AG04450 (cell line): ENCODE measurements at regions not wholly inside any gene's neighbourhood (a gene's known extent, or its start where the extent isn't known, plus 50 kb on each side); places are given as distances from the start of the nearest gene placed in this dataset.

Source experiments
- CTCF ChIA-PET: fragments of 300-600, 350-600 bp; formaldehyde crosslinking; extraction: SDS; loops from one replicate; lab custom pipeline; 2022; ENCODE audit warnings: antibody characterized with exemption, inconsistent platforms; lab: Charles Lee
- POLR2A ChIA-PET: fragments of 350-600 bp; formaldehyde crosslinking; extraction: SDS; loops from one replicate; lab custom pipeline; 2021; ENCODE audit warnings: antibody characterized with exemption, inconsistent platforms; lab: Yijun Ruan, JAX
- DNase-seq: peaks from one replicate; pipeline ENCODE4 v3.0.0-alpha.2; 2011; ENCODE audit warnings: low read depth, low spot score
- H3K27ac ChIP-seq: one replicate; pipeline ENCODE4 v1.5.1; 2012; ENCODE audit warnings: low read depth, low read length, control low read depth
- H3K27me3 ChIP-seq: one replicate; pipeline ENCODE4 v1.6.0; 2012; ENCODE audit warnings: low read length; ENCODE audit not compliant: control insufficient read depth, insufficient read depth
- H3K4me3 ChIP-seq: 2 replicates; pipeline ENCODE4 v1.5.1; 2011; ENCODE audit warnings: mild to moderate bottlenecking, low read depth, low read length, control low read depth
- H3K9me3 ChIP-seq: 2 replicates; pipeline ENCODE4 v1.5.1; 2012; ENCODE audit warnings: low read length; ENCODE audit not compliant: control insufficient read depth, insufficient read depth
- TF ChIP-seq, protein P1 (sequence below): IDR thresholded peaks from 2 replicates; pipeline ENCODE4 v1.5.1; 2011; ENCODE audit warnings: low read depth, low read length, control low read depth, inconsistent platforms

DNA sequence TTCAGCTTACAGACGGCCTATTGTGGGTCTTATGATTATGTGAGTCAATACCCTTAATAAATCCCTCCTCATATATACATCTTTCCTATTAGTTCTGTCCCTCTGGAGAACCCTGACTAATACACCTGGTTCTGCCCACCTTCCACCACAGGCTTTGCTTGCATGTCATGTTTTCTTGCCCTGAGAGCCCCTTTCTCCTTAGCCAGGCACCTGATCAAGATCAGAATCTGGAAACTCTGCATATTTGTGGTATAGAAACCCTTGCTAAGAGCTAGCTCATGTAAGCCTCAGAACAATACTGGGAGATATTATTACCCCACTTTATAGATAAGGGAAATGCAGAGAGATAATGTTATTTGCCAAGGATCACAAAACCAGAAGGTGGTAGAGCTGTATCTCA, 52.9 kb upstream of the JDP2 start:
- Histone ChIP-seq H3K4me3 (no peak overlapping the region), H3K9me3 (no peaks in the 10 kb centered on the region), H3K27ac (no peak overlapping the region), H3K27me3 (peaks cover 21% of the 10 kb centered on the region)
- POLR2A ChIA-PET = no interaction called here
- CTCF ChIA-PET = no interaction called here
- TF ChIP-seq, protein P1, sequence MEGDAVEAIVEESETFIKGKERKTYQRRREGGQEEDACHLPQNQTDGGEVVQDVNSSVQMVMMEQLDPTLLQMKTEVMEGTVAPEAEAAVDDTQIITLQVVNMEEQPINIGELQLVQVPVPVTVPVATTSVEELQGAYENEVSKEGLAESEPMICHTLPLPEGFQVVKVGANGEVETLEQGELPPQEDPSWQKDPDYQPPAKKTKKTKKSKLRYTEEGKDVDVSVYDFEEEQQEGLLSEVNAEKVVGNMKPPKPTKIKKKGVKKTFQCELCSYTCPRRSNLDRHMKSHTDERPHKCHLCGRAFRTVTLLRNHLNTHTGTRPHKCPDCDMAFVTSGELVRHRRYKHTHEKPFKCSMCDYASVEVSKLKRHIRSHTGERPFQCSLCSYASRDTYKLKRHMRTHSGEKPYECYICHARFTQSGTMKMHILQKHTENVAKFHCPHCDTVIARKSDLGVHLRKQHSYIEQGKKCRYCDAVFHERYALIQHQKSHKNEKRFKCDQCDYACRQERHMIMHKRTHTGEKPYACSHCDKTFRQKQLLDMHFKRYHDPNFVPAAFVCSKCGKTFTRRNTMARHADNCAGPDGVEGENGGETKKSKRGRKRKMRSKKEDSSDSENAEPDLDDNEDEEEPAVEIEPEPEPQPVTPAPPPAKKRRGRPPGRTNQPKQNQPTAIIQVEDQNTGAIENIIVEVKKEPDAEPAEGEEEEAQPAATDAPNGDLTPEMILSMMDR = no peak
- DNase-seq = no peak

DNA sequence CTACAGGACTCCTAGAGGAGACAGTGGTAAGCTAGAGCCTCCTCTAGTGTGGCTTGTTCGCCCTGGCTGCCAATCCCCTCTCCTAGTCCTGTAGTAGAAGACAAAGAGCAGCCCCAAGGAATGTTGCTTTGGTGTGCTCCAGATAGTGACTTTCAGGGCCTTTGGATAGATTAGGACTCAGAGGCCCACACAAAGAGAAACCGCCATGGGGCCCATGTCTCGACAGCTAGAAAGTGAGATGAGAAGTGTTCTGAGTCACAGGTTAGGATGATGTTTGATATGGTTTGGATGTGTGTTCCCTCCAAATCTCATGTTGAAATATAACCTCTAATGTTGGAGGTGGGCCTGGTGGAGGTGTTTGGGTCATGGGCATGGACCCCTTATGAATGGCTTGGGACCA, 51.8 kb upstream of the JDP2 start:
- H3K4me3 ChIP-seq = no peak overlapping the region
- CTCF ChIA-PET = no interaction called here
- DNase-seq = no peak
- H3K27ac ChIP-seq = no peak overlapping the region
- TF ChIP-seq, protein P1 = no peak
- no peaks in the 10 kb centered on the region for H3K9me3 ChIP-seq
- H3K27me3 ChIP-seq = peaks cover 25% of the 10 kb centered on the region
- POLR2A ChIA-PET = no interaction called here
